Right lobe of liver (tissue), 4 donors: ENCODE measurements at regions not wholly inside any gene's neighbourhood (a gene's known extent, or its start where the extent isn't known, plus 50 kb on each side); places are given as distances from the start of the nearest gene placed in this dataset.

ENCODE experiments used
- CTCF ChIP-seq, 4 donors: fragments of 200-600 bp in 3 of 4; fragments of 450-650 bp in 1 of 4; IDR thresholded peaks; one replicate each; pipeline versions ENCODE4 v1.5.1 to v1.8.0; 2016 to 2022; ENCODE audit warnings: antibody characterized with exemption in 4 of 4, mild to moderate bottlenecking in 2 of 4
- POLR2A ChIP-seq: fragments of 450-650 bp; IDR thresholded peaks from one replicate; pipeline ENCODE4 v1.6.1; 2017; ENCODE audit warnings: antibody characterized with exemption, mild to moderate bottlenecking
- donor health status: DM: no; HTN: no; CAD: no.
- donor health status: DM: no; HTN: no; CAD: no.
- donor health status: DM: no; HTN: yes; CAD: no.

GRCh38 chr20:63137851-63138415 is 78.0 kb downstream of the YTHDF1 start:
- TF ChIP-seq CTCF (IDR thresholded peaks at IDR 0.05) (no peak), POLR2A (no peak)
